DND-41 (cell line): ENCODE measurements at regions not wholly inside any gene's neighbourhood (a gene's known extent, or its start where the extent isn't known, plus 50 kb on each side); places are given as distances from the start of the nearest gene placed in this dataset.

ENCODE experiments used
- ATAC-seq: fragments of 200-7000 bp; cut with Tn5 transposase; 3 replicates; pipeline ENCODE4 v1.9.1; 2021; ENCODE audit warnings: low read depth; ENCODE audit not compliant: insufficient read depth
- DNase-seq: peaks from one replicate; pipeline ENCODE4 v3.0.0-alpha.2; 2020
- H2AFZ ChIP-seq: 2 replicates; pipeline ENCODE4 v1.6.0; 2012; ENCODE audit warnings: low read depth, low read length
- H3K27ac ChIP-seq: 2 replicates; pipeline ENCODE4 v1.5.1; 2012; ENCODE audit warnings: low read length, inconsistent platforms
- H3K27me3 ChIP-seq: fragments of 200-600 bp; sonication (generic); 2 replicates; pipeline ENCODE4 v1.6.0; 2012; ENCODE audit warnings: low read length, mild to moderate bottlenecking, inconsistent platforms; ENCODE audit not compliant: insufficient read depth, poor library complexity
- H3K36me3 ChIP-seq: 2 replicates; pipeline ENCODE4 v1.5.1; 2012; ENCODE audit warnings: low read length, inconsistent platforms; ENCODE audit not compliant: insufficient read depth
- H3K4me1 ChIP-seq: 2 replicates; pipeline ENCODE4 v1.5.1; 2012; ENCODE audit warnings: mild to moderate bottlenecking, low read length; ENCODE audit not compliant: insufficient read depth
- H3K4me2 ChIP-seq: 2 replicates; pipeline ENCODE4 v1.6.0; 2012; ENCODE audit warnings: mild to moderate bottlenecking, moderate library complexity, low read length, inconsistent platforms; ENCODE audit not compliant: insufficient read depth
- H3K4me3 ChIP-seq, 2 experiments: fragments of 200-600 bp in 1 of 2; shearing (Covaris generic) in 1 of 2; 2 replicates each; pipeline ENCODE4 v1.5.1; 2012 to 2016; ENCODE audit warnings: inconsistent platforms in 2 of 2, low read length in 2 of 2, mild to moderate bottlenecking in 2 of 2, low read depth in 1 of 2, moderate library complexity in 1 of 2
- H3K79me2 ChIP-seq: 2 replicates; pipeline ENCODE4 v1.6.0; 2012; ENCODE audit warnings: low read length, inconsistent platforms; ENCODE audit not compliant: insufficient read depth
- H3K9ac ChIP-seq: 2 replicates; pipeline ENCODE4 v1.6.0; 2012; ENCODE audit warnings: low read depth, mild to moderate bottlenecking, inconsistent platforms, low read length, moderate library complexity
- H3K9me3 ChIP-seq: 2 replicates; pipeline ENCODE4 v1.5.1; 2012; ENCODE audit warnings: low read length, moderate library complexity, mild to moderate bottlenecking, inconsistent platforms; ENCODE audit not compliant: insufficient read depth, severe bottlenecking
- H4K20me1 ChIP-seq: 2 replicates; pipeline ENCODE4 v1.6.0; 2012; ENCODE audit warnings: low read length; ENCODE audit not compliant: insufficient read depth
- EZH2 ChIP-seq: IDR thresholded peaks from 3 replicates; pipeline ENCODE4 v1.6.1; 2012; ENCODE audit warnings: borderline replicate concordance, low read depth, mild to moderate bottlenecking, moderate library complexity, low read length, inconsistent platforms; ENCODE audit not compliant: severe bottlenecking
- TF ChIP-seq, protein P1 (sequence below): IDR thresholded peaks from 2 replicates; pipeline ENCODE4 v1.5.1; 2012; ENCODE audit warnings: borderline replicate concordance, low read length, moderate library complexity, mild to moderate bottlenecking; ENCODE audit not compliant: poor library complexity, severe bottlenecking; ENCODE audit errors: extremely low read depth

DNA sequence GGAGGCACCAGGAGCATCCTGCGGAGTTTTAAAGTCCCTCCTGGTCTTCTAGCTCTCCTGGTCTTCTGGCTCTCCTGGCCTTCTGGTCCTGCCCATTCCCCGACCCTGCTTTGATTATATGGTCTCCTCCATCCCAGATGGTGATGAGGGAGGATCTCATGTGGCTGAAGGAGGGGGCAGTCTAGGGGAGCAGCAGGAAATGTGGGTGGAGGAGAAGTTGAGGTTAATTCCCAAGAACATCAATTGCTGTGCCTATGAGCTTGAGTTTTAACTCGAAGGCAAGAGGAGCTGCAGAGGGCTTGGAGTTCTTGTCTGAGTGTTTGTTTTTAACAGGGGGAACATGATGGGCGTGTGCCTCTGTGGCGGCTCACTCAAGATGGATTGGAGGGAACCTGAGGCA lies 408.8 kb downstream of the MATN1 start:
- TF ChIP-seq, protein P1, sequence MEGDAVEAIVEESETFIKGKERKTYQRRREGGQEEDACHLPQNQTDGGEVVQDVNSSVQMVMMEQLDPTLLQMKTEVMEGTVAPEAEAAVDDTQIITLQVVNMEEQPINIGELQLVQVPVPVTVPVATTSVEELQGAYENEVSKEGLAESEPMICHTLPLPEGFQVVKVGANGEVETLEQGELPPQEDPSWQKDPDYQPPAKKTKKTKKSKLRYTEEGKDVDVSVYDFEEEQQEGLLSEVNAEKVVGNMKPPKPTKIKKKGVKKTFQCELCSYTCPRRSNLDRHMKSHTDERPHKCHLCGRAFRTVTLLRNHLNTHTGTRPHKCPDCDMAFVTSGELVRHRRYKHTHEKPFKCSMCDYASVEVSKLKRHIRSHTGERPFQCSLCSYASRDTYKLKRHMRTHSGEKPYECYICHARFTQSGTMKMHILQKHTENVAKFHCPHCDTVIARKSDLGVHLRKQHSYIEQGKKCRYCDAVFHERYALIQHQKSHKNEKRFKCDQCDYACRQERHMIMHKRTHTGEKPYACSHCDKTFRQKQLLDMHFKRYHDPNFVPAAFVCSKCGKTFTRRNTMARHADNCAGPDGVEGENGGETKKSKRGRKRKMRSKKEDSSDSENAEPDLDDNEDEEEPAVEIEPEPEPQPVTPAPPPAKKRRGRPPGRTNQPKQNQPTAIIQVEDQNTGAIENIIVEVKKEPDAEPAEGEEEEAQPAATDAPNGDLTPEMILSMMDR: no peak
- TF ChIP-seq EZH2: no peak
- no peak for ATAC-seq
- Histone ChIP-seq H3K4me1 (no peaks in the 10 kb centered on the region), H3K4me2 (no peak overlapping the region), H4K20me1 (0 out of 2 replicates have a peak, but pooled peaks cover 5% of the 10 kb centered on the region), H3K9me3 (no peaks in the 10 kb centered on the region), H3K9ac (no peak overlapping the region), H2AFZ (no peak overlapping the region), H3K27me3 (peaks cover 2% of the 10 kb centered on the region), H3K4me3 (no peak overlapping the region), H3K36me3 (no peaks in the 10 kb centered on the region), H3K79me2 (no peaks in the 10 kb centered on the region), H3K27ac (no peak overlapping the region)
- DNase-seq: no peak

DNA sequence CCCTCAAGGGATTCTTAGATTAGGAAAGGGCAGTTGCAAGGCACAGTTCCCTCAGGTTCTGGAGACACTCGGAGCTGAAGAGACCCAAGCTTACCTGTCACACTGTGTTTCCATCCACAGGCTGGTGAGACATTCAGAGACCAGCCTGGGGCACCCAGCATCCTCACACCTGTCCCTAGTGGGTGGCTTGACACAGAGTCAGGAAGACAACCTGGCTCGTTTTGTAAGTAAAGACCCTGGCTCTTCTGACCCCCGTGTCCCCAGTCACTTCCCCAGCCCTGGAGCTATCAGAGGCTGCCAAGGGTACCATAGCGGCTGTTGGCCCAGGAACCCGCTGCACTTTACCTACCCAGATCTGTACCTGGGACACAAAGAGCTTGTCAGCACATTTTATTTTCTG lies 409.8 kb downstream of the MATN1 start:
- no peak overlapping the region for H3K4me3 ChIP-seq
- no peaks in the 10 kb centered on the region for H3K4me1 ChIP-seq
- ATAC-seq (no peak), DNase-seq (no peak)
- no peak overlapping the region for H3K4me2 ChIP-seq
- no peak overlapping the region for H2AFZ ChIP-seq
- no peak overlapping the region for H3K9ac ChIP-seq
- no peaks in the 10 kb centered on the region for H3K36me3 ChIP-seq
- H3K27me3 ChIP-seq: peaks cover 2% of the 10 kb centered on the region
- no peak overlapping the region for H3K27ac ChIP-seq
- no peak for TF ChIP-seq EZH2
- TF ChIP-seq, protein P1: no peak
- H4K20me1 ChIP-seq: 0 out of 2 replicates have a peak, but pooled peaks cover 5% of the 10 kb centered on the region
- H3K79me2 ChIP-seq: no peaks in the 10 kb centered on the region
- H3K9me3 ChIP-seq: no peaks in the 10 kb centered on the region

DNA sequence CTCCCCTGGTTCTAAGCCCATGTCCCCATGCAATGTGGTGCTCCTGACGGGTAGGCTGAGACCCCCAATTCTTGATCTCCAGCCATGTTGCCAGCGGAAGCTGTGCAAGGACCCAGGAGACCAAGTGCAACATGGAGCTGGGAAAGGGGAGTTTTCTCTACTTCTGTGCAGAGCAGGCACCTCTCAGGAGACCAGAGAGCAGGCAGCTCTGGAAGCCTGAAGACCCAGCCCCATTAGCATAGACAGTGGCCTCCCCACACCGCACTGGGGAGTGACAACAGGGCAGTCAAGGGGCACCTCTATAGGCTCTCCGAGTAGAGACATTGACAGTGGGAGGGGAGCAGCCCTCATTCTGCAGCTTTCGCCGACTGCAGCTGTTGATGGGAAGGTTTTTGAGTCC lies 410.2 kb downstream of the MATN1 start:
- Histone ChIP-seq H4K20me1 (0 out of 2 replicates have a peak, but pooled peaks cover 5% of the 10 kb centered on the region), H3K79me2 (no peaks in the 10 kb centered on the region), H3K9me3 (no peaks in the 10 kb centered on the region), H3K9ac (no peak overlapping the region), H3K27ac (no peak overlapping the region), H3K27me3 (peaks cover 2% of the 10 kb centered on the region), H3K4me2 (no peak overlapping the region), H2AFZ (no peak overlapping the region), H3K4me3 (no peak overlapping the region), H3K36me3 (no peaks in the 10 kb centered on the region), H3K4me1 (no peaks in the 10 kb centered on the region)
- DNase-seq (no peak), ATAC-seq (no peak)
- no peak for TF ChIP-seq EZH2
- TF ChIP-seq, protein P1: no peak

DNA sequence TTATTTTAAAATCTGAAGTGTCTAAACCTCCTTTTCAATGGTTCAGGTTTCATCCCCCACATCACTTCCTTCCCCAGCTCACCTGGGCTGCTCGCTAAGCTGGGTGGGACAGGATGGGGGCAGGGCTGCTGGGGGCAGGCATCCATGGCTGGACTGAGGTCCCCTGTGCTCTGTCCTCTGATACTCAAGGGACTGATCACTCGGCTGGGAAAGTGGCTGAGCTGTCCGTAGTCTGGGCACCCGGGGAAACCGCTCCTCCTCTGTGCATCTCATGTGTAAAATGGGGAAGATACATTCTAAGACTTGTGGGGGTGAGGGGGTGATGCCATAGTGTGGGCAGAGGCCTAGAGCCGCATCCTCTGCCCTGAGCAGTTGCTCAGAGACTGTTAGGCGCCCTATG lies 411.2 kb downstream of the MATN1 start:
- 0 out of 2 replicates have a peak, but pooled peaks cover 3% of the 10 kb centered on the region for H4K20me1 ChIP-seq
- ATAC-seq (no peak), DNase-seq (no peak)
- no peaks in the 10 kb centered on the region for H3K9me3 ChIP-seq
- no peak for TF ChIP-seq EZH2
- TF ChIP-seq, protein P1: no peak
- no peaks in the 10 kb centered on the region for H3K4me1 ChIP-seq
- H3K27me3 ChIP-seq: peaks cover 2% of the 10 kb centered on the region
- H3K79me2 ChIP-seq: no peaks in the 10 kb centered on the region
- no peak overlapping the region for H3K9ac ChIP-seq
- no peaks in the 10 kb centered on the region for H3K36me3 ChIP-seq
- no peak overlapping the region for H3K4me2 ChIP-seq
- H3K4me3 ChIP-seq: no peak overlapping the region
- no peak overlapping the region for H2AFZ ChIP-seq
- H3K27ac ChIP-seq: no peak overlapping the region
